ENCODE measurements at regions not wholly inside any gene's neighbourhood (a gene's known extent, or its start where the extent isn't known, plus 50 kb on each side); places are given as distances from the start of the nearest gene placed in this dataset.

DNA sequence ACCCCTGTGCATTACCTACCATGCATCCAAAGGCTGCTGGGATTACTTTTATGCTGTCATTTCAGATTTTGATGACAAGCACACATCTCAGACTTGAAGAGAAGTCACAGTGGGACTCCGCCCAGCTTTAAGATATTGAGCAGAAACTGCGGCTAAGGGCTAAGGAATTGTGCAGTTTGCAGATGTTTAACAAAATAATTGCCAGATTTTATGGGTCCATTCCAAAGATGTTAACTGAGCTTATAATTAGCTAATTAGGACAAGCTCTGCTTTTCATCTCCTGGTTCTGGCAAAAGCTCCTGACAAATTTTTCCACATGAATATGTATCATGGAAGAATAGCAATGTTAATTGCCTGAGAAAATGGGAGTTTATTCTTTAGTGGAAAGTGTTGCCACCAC is 344.4 kb upstream of the ATXN7L3B start:
- H3K27me3 ChIP-seq: no peaks in the 10 kb centered on the region
- no peak for ATAC-seq
- H3K27ac ChIP-seq: no peak overlapping the region
- H3K36me3 ChIP-seq: no peaks in the 10 kb centered on the region
- TF ChIP-seq CTCF (IDR thresholded peaks at IDR 0.05): no peak
- no peak for DNase-seq
- no peaks in the 10 kb centered on the region for H3K9me3 ChIP-seq
- no peak overlapping the region for H3K4me3 ChIP-seq
- H3K4me1 ChIP-seq: no peaks in the 10 kb centered on the region
- intact Hi-C loops (cut with DNase I): no loop called here

GRCh38 chr12:74204236-74204635 is 333.4 kb upstream of the ATXN7L3B start:
- intact Hi-C loops (cut with DNase I): no loop called here
- no peaks in the 10 kb centered on the region for H3K36me3 ChIP-seq

DNA sequence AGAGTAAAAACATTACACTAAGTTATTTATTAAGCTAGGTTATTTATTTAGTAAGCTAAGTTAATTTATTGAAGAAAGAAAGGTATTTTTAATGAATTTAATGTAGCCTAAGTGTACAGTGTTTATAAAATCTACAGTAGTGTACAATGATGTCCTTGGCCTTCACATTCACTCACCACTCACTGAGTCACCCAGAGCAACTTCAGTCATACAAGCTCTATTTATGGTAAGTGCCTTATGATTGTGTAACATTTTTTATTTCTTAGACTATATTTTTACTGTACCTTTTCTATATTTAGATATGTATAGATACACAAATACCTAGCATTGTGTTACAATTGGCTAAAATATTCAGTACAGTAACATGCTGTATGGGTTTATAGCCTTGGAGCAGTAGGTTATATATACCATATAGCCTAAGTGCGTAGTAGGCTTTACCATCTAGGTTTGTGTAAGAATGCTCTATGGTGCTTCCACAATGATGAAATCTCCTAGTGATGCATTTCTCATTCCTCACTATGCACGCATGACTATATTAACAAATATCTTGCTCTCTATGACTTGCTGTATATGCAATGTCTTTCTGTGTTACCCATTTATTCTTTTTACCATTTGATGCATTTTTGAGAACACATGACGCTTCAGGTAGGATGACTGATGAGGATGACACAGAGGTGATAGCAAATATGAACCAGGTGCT is 309.6 kb upstream of the ATXN7L3B start:
- no peak for ATAC-seq
- no peaks in the 10 kb centered on the region for H3K36me3 ChIP-seq
- no peak for DNase-seq

More at GRCh38 chr12:74204236-74204635, 333.4 kb upstream of the ATXN7L3B start:
- TF ChIP-seq CTCF (IDR thresholded peaks at IDR 0.05): no peak
- Histone ChIP-seq H3K27ac (no peak overlapping the region), H3K4me1 (no peaks in the 10 kb centered on the region), H3K27me3 (no peaks in the 10 kb centered on the region), H3K4me3 (no peak overlapping the region), H3K9me3 (peaks cover 0 to 19% of the 10 kb centered on the region in 2 donors)
- ATAC-seq (no peak), DNase-seq (no peak)

DNA sequence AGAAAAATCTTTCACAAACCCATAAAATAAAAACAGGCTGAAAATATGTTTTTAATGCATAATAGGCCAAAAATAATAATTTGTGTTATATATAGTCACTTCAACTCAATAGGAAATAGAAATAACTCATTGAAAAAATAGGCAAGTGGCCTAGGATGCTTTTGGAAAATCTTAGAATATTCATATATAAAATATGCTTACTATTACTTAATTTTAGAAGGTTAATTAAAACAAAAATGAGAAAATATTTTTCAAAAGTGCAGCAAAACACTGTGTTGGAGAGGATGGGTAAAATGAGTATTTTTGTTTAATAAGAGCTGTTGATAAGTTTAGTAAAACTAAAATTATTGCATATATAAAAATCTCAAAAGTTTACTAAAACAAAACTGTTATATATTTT is 308.0 kb upstream of the ATXN7L3B start:
- H3K4me3 ChIP-seq: no peak overlapping the region
- intact Hi-C loops (cut with DNase I): no loop called here
- H3K9me3 ChIP-seq: peaks cover 0 to 5% of the 10 kb centered on the region in 2 donors
- no peak for ATAC-seq
- no peaks in the 10 kb centered on the region for H3K36me3 ChIP-seq
- H3K27ac ChIP-seq: no peak overlapping the region
- no peaks in the 10 kb centered on the region for H3K4me1 ChIP-seq
- H3K27me3 ChIP-seq: no peaks in the 10 kb centered on the region
- no peak for DNase-seq
- no peak for TF ChIP-seq CTCF (IDR thresholded peaks at IDR 0.05)

More for the DNA sequence above, 309.6 kb upstream of the ATXN7L3B start:
- intact Hi-C loops (cut with DNase I): no loop called here
- Histone ChIP-seq H3K4me1 (no peaks in the 10 kb centered on the region), H3K27ac (no peak overlapping the region), H3K4me3 (no peak overlapping the region), H3K9me3 (peaks cover 0 to 3% of the 10 kb centered on the region in 2 donors), H3K27me3 (no peaks in the 10 kb centered on the region)
- no peak for TF ChIP-seq CTCF (IDR thresholded peaks at IDR 0.05)

GRCh38 chr12:74235342-74235741 is 302.3 kb upstream of the ATXN7L3B start:
- intact Hi-C loops (cut with DNase I): no loop called here
- TF ChIP-seq CTCF (IDR thresholded peaks at IDR 0.05): no peak
- Histone ChIP-seq H3K36me3 (no peaks in the 10 kb centered on the region), H3K4me1 (no peaks in the 10 kb centered on the region), H3K4me3 (no peak overlapping the region), H3K9me3 (peaks cover 0 to 18% of the 10 kb centered on the region in 2 donors), H3K27ac (no peak overlapping the region), H3K27me3 (no peaks in the 10 kb centered on the region)
- DNase-seq (no peak), ATAC-seq (no peak)
